ENCODE measurements at regions not wholly inside any gene's neighbourhood (a gene's known extent, or its start where the extent isn't known, plus 50 kb on each side); places are given as distances from the start of the nearest gene placed in this dataset.
A peak's percentile ranks its signal among the peaks of the same experiment; 100 is the strongest.
"Not testable (repeated sequence)": the region's sequence is repeated elsewhere in the genome, so short reads cannot be mapped to it uniquely, and the experiment has no call there.

DNA sequence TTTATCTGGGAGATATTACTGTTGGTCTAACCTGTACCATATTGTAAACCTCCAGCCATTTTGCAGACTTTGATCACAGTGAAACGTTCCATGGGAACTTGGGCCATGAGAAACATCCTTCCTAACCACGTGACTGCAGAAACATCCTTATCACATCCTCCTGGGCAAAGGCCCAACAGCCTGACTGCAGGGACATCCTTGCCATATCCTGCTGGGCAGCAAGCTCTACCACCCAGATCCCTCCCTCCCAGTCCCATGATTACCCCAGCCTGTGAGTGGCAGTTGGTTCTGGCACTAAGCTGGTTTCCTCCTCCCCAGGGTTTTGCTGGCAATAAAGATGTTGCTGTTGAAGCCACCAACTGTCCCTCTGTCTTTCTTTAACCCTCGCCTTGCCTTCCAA is 201.2 kb downstream of the POTEC start:
- DNase-seq = not testable (repeated sequence)

DNA sequence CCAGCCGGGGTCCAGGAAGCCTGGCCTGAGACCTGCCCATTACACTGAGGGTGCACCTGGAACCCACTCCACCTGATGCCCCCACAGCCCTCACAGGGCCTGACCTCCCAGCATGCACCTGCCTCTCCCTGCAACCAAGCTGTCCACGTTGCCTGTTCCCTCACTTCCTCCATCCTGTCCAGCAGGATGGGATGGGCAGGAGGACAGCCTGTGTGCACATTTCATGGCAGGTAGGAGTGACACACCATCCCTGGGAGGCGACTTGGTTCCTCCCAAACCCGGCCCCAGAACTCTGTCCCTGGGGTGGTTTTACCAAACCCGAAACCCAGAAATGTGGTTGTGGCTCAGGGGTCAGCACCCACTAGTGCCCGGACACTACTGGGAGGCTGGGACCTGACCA is 203.8 kb upstream of the ZNF519 start:
- DNase-seq = not testable (repeated sequence)

DNA sequence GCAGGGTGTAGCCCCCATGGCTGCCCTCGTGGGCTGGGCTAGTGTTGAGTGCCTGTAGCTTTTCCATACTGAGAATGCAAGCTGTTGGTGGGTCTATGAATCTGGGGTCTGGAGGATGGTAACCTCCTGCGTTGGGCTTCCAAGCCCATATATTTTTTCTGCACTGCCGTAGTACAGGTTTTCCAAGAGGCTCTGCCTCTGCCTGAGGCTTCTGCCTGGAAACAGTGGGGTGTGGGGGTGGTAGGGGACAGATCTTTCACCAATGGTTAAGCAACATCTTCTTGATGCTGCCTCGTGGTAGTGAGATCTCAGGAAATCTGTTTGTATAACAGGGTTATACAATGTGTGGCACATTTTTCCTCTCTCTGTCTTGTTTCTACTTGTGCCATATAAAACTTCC is 189.0 kb upstream of the ZNF519 start:
- peak in 11 of 58 donors; percentile 2 to 69 (median 13) for DNase-seq

DNA sequence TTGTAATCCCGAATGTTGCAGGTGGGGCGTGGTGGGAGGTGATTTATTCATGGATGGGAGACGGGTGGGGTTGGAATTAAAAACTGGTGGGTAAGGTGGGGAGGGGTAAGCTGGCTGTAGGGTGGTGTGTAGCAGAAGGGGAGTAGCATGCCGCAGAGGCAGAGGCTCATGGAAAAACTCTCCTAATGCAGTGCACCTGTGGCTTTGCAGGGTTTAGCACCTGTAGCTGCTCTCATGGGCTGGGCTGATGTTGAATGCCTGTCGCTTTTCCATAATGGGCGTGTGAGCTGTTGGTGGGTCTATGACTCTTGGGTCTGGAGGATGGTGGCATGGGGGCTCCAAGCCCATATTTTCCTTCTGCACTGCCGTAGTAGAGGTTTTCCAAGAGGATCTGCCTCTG is 169.0 kb upstream of the ZNF519 start:
- not testable (repeated sequence) for DNase-seq

DNA sequence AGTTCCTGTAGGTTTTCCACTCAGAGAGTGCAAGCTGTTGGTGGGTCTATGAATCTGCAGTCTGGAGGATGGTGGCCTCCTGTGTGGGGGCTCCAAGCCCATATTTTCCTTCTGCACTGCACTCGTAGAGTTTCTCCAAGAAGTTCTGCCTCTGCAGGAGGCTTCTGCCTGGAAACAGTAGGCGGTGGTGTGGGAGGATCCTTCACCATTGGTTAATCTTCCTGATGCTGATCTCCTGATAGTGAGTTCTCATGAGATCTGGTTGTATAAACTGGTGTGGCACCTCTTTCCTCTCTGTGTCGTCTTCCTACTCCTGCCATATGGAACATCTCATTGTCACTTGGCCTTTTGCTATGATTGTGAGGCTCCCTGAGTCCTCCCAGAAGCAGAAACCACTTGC is 162.8 kb upstream of the ZNF519 start:
- DNase-seq = peak in 1 of 58 donors; percentile 22

DNA sequence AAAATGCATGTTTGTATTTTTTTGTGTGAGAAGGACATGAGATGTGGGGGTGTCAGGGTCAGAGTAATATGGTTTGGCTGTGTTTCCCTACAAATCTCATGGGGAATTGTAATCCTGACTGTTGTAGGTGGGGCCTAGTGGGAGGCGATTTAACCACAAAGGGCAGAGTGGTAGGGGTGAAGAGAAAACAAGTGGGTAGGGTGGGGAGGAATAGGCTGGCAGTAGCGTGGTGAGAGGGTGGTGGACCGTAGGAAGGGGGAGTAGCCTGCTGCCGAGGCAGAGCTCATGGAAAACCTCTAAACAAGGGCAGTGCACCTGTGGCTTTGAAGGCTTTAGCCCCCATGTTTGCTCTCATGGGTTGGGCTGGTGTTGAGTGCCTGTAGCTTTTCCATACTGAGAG is 152.8 kb upstream of the ZNF519 start:
- no peak for DNase-seq

DNA sequence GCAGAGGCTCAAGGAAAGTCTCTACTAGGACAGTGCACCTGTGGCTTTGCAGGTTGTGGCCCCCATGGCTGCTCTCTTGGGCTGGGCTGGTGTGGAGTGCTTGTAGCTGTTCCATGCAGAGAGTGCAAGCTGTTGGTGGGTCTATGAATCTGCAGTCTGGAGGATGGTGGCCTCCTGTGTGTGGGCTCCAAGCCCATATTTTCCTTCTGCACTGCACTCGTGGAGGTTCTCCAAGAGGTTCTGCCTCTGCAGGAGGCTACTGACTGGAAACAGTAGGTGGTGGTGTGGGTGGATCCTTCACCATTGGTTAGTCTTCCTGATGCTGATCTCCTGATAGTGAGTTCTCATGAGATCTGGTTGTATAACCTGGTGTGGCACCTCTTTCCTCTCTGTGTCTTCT is 143.2 kb upstream of the ZNF519 start:
- DNase-seq = peak in 9 of 58 donors; percentile 4 to 46 (median 12)

DNA sequence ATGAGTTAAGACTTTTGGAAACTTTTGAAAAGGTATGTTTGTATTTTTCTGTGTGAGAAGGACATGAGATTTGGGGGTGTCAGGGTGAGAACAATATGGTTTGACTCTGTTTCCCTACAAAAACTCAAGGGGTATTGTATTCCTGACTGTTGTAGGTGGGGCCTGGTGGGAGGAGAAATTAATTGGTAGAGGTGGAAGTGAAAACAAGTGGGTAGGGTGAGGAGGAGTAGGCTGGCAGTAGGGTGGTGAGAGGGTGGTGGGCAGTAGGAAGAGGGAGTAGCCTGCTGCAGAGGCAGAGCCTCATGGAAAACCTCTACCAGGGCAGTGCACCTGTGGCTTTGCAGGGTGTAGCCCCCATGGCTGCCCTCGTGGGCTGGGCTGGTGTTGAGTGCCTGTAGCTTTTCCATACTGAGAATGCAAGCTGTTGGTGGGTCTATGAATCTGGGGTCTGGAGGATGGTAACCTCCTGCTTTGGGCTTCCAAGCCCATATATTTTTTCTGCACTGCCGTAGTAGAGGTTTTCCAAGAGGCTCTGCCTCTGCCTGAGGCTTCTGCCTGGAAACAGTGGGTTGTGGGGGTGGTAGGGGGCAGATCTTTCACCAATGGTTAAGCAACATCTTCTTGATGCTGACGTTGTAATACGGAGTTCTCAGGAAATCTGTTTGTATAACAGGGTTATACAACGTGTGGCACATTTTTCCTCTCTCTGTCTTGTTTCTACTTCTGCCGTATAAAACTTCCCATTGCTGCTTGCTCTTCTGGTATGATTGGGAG is 133.6 kb upstream of the ZNF519 start:
- peak in 1 of 58 donors; percentile 3 for DNase-seq

DNA sequence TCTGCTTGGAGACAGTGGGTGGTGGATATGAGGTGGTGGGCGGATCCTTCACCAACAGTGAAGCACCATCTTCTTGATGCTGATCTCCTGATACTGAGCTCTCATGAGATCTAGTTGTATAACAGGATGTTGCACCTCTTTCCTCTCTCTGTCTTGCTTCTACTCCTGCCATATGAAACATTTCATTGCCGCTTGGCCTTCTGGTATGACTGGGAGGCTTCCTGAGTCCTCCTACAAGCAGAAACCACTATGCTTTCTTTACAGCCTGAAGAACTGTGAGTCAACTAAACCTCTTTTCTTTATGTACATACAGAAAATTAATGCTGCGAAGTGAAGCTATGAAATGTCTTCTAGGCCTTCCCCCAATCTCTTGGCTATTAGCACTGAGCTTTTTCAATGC is 130.6 kb upstream of the ZNF519 start:
- not testable (repeated sequence) for DNase-seq

DNA sequence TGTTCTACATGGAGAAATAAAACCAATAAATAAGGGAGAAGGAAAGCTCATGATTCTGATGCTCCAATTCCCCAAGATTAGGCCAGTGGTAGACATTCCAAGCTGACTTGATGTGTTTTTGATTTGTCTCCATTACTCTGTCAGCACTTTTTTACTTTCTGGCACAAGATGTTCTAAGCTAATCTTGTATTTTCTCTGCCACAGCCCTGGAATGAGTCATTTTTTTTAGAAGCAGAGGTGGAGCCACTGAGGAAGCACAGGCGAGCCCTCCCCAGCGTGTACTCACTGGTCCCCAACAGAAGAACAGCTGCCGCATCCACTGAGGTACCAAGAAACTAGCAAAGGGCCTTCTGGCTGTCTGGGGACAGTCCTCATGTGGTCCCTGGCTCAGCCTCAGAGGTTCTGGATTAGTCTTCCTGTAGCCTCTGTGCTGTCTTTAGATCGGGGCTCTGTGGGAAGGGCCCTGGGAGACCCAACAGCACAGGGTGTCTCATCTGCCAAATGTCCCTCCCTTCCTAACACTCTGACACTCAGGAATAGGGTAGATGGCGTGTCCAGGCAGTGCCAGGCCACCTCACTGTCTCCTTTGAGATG is 117.9 kb upstream of the ZNF519 start:
- peak in 1 of 58 donors; percentile 21 for DNase-seq

DNA sequence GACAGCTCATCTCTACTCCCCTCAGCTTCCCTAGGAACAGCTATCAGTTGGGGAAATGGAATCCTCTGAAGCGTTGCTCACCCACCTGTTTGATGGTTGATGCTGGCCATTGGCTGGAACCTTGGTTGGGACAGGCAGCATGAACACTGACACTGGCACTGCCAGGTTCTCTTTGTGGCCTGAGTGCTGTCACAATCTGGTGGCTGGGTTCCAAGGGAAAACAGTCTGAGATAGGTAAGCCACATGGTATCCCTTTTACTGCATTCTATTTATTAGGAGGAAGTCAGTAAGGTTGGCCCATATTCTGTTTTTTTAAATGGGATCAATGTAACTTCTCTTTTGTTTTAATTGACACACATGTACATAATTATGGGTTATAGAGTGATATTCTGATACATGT is 107.0 kb upstream of the ZNF519 start:
- not testable (repeated sequence) for DNase-seq

DNA sequence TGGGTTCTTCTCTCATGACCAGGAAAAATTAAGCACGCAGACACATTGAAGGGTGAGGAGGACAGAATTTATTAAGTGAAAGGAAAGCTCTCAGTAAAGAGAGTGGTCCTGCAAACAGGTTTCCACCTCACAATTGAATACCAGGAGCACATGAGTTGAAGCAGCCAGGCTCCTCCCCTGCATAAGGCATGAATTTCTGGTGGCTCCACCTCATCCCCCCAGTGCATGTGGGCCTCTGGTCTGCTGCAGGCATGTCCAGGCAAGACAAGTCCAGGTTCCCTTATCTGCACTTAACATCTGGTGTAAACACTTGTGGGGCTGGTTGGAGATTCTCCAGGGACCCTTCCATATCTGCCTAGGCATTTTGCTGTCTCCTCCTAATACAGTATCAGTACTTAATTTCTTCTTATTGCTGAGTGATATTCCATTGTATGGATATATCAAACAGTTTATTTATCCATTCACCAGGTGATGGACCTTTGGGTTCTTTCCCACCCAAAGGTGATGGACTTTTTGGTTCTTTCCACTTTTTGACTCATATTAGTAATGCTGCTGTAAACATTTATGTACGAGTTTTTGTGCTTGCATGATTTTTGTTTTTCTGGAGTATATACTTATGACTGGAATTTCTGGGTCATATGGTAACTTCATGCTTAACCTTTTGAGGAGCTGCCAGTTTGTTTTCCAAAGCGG is 104.3 kb upstream of the ZNF519 start:
- not testable (repeated sequence) for DNase-seq

DNA sequence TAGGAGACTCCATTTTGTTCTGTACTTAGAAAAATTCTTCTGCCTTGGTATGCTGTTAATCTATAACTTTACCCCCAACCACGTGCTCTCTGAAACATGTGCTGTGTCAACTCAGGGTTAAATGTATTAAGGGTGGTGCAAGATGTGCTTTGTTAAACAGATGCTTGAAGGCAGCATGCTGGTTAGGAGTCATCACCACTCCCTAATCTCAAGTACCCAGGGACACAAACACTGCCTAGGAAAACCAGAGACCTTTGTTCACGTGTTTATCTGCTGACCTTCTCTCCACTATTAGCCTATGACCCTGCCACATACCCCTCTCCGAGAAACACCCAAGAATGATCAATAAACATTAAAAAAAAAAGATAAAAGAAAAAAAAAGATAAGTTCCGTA is 93.0 kb upstream of the ZNF519 start:
- not testable (repeated sequence) for DNase-seq

DNA sequence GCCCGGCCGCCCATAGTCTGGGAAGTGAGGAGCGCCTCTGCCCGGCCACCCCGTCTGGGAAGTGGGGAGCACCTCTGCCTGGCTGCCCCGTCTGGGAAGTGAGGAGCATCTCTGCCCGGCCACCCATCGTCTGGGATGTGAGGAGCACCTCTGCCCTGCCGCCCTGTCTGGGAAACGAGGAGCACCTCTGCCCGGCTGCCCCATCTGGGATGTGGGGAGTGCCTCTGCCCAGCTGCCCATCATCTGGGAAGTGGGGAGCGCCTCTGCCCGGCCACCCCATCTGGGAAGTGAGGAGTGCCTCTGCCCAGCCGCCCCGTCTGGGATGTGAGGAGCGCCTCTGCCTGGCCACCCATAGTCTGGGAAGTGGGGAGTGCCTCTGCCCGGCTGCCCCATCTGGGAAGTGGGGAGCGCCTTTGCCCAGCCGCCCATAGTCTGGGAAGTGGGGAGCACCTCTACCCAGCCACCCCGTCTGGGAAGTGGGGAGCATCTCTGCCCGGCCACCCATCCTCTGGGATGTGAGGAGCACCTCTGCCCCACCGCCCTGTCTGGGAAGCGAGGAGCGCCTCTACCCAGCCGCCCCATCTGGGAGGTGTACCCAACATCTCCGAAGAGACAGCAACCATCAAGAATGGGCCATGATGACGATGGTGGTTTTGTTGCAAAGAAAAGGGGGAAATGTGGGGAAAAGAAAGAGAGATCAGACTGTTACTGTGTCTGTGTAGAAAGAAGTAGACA is 92.5 kb upstream of the ZNF519 start:
- DNase-seq = not testable (repeated sequence)

DNA sequence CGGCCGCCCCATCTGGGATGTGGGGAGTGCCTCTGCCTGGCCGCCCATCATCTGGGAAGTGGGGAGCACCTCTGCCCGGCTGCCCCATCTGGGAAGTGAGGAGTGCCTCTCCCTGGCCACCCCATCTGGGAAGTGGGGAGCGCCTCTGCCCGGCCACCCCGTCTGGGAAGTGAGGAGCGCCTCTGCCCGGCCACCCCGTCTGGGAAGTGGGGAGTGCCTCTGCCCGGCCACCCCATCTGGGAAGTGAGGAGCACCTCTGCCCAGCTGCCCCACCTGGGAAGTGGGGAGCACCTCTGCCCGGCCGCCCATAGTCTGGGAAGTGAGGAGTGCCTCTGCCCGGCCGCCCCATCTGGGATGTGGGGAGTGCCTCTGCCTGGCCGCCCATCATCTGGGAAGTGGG is 91.7 kb upstream of the ZNF519 start:
- DNase-seq = not testable (repeated sequence)

DNA sequence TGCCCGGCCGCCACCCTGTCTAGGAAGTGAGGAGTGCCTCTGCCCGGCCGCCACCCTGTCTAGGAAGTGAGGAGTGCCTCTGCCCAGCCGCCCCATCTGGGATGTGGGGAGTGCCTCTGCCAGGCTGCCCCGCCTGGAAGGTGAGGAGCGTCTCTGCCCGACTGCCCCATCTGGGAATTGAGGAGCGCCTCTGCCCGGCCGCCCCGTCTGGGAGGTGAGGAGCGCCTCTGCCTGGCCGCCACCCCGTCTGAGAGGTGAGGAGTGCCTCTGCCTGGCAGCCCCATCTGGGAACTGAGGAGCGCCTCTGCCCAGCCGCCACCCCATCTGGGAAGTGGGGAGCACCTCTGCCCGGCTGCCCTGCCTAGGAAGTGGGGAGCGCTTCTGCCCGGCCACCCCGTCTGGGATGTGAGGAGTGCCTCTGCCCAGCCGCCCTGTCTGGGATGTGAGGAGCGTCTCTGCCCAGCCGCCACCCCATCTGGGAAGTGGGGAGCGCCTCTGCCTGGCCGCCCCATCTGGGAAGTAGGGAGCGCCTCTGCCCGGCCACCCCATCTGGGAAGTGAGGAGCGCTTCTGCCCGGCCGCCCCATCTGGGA is 91.1 kb upstream of the ZNF519 start:
- not testable (repeated sequence) for DNase-seq

DNA sequence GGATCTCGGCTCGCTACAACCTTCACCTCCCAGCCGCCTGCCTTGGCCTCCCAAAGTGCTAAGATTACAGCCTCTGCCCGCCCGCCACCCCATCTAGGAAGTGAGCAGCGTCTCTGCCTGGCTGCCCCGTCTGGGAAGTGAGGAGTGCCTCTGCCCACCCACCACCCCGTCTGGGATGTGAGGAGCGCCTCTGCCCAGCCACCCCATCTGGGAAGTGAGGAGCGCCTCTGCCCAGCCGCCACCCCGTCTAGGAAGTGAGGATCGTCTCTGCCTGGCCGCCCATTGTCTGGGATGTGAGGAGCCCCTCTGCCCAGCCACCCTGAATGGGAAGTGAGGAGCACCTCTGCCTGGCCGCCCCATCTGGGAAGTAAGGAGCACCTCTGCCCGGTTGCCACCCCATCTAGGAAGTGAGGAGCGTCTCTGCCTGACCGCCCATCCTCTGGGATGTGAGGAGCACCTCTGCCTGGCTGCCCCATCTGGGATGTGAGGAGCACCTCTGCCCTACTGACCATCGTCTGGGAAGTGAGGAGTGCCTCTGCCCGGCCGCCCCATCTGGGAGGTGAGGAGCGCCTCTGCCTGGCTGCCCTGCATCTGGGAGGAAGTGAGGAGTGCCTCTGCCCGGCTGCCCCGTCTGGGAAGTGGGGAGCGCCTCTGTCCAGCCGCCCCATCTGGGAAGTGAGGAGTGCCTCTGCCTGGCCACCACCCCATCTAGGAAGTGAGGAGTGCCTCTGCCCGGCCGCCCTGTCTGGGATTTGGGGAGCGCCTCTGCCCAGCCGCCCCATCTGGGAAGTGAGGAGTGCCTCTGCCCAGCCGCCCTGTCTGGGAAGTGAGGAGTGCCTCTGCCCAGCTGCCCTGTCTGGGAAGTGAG is 90.4 kb upstream of the ZNF519 start:
- DNase-seq = not testable (repeated sequence)

DNA sequence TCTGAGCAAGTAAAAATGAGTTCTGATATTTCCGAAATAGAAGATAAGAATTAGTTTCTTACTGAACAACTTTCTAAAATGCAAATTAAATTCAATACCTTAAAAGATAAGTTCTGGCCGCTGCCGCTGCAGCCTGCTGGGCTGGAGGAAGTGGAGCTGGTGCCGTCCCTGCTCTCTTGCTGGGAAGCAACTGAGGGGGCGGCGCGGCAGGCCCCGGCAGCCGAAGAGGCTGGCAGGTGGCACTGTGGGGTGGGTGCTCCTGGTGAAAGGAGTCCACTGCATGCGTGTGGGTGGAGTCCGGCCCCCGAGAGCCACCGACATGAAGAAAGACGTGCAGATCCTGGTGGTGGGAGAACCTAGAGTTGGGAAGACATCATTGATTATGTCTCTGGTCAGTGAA is 89.5 kb upstream of the ZNF519 start:
- DNase-seq = no peak

DNA sequence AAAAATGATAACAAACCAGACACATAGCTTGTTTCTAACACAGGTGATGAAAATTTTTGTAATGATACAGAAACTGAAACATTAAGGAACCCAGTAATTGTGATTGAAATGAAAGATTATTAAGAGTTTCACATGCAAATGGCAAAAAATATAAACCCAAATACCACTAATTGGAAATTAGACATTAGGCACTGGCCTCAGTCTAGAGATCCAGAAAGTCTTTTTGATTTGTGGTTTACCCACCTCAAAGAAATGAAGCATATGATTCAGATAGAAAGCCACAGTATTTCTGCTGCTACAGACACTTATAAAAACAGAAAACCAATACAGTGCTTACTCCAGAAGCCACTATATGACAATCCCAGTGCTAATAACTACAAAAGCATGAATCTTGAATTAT is 83.7 kb upstream of the ZNF519 start:
- DNase-seq = not testable (repeated sequence)

DNA sequence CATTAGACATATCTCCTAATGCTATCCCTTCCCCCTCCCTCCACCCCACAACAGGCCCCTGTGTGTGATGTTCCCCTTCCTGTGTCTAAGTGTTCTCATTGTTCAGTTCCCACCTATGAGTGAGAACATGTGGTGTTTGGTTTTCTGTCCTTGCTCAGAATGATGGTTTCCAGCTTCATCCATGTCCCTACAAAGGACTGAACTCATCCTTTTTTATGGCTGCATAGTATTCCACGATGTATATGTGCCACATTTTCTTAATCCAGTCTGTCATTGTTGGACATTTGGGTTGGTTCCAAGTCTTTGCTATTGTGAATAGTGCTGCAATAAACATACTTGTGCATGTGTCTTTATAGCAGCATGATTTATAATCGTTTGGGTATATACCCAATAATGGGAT is 71.2 kb upstream of the ZNF519 start:
- not testable (repeated sequence) for DNase-seq

Measured in anterior cingulate cortex (tissue), 58 donors.